H1 (cell line): ENCODE measurements at regions not wholly inside any gene's neighbourhood (a gene's known extent, or its start where the extent isn't known, plus 50 kb on each side); places are given as distances from the start of the nearest gene placed in this dataset.

Experiments used
- CTCF ChIA-PET: fragments of 300-600 bp; sonication (Branson Sonifier 250); formaldehyde crosslinking; loops from one replicate; lab custom pipeline; 2021; ENCODE audit not compliant: partially characterized antibody; lab: Charles Lee
- POLR2A ChIA-PET: fragments of 300-600 bp; sonication (Branson Sonifier 250); formaldehyde crosslinking; loops from one replicate; lab custom pipeline; 2021; ENCODE audit warnings: inconsistent platforms; ENCODE audit not compliant: partially characterized antibody; lab: Charles Lee
- DNase-seq, 2 experiments: peaks; one replicate each; pipeline versions ENCODE4 v3.0.0 to v3.0.0-alpha.2; 2010 to 2022; ENCODE audit warnings: low spot score in 2 of 2, low read depth in 1 of 2, mixed read lengths in 1 of 2
- FAIRE-seq: peaks from 2 replicates; lab custom pipeline; 2011; peaks lifted over from hg19 to GRCh38; lab: Jason Lieb, UNC
- H2AFZ ChIP-seq: 2 replicates; pipeline ENCODE4 v1.8.1; 2012; ENCODE audit warnings: low read length, inconsistent platforms
- H2AK5ac ChIP-seq: 2 replicates; pipeline ENCODE4 v1.6.1; 2013; ENCODE audit warnings: low read depth, low read length
- H2BK120ac ChIP-seq: replicated peaks from 2 replicates; pipeline ENCODE3; 2013; ENCODE audit warnings: low read depth, low read length, inconsistent platforms
- H2BK12ac ChIP-seq: 2 replicates; pipeline ENCODE4 v1.6.1; 2013; ENCODE audit warnings: low read depth, low read length
- H2BK15ac ChIP-seq: 2 replicates; pipeline ENCODE4 v1.6.1; 2013; ENCODE audit warnings: low read length
- H2BK20ac ChIP-seq: 2 replicates; pipeline ENCODE4 v1.6.1; 2013; ENCODE audit warnings: low read length
- H2BK5ac ChIP-seq: 2 replicates; pipeline ENCODE4 v1.6.1; 2013; ENCODE audit warnings: low read depth, low read length
- H3K14ac ChIP-seq: 2 replicates; pipeline ENCODE4 v1.6.1; 2013; ENCODE audit warnings: inconsistent platforms; ENCODE audit not compliant: insufficient read length
- H3K18ac ChIP-seq: 2 replicates; pipeline ENCODE4 v1.6.1; 2013; ENCODE audit warnings: low read length; ENCODE audit errors: extremely low read depth
- H3K23ac ChIP-seq: 2 replicates; pipeline ENCODE4 v1.6.1; 2013; ENCODE audit warnings: inconsistent platforms; ENCODE audit not compliant: insufficient read length
- H3K23me2 ChIP-seq: 2 replicates; pipeline ENCODE4 v1.6.1; 2013; ENCODE audit warnings: low read depth, low read length
- H3K27ac ChIP-seq: 2 replicates; pipeline ENCODE4 v1.6.1; 2011; ENCODE audit warnings: low read depth, low read length, inconsistent platforms
- H3K27me3 ChIP-seq, 4 experiments: replicated peaks in 1 of 4; 1 replicate in 1 of 4; 2 replicates in 3 of 4; pipeline versions ENCODE4 v1.6.1 to v1.8.1; 2011 to 2013; ENCODE audit warnings: low read length in 3 of 4, mild to moderate bottlenecking in 3 of 4, inconsistent platforms in 2 of 4, mixed read lengths in 2 of 4, moderate library complexity in 1 of 4; ENCODE audit not compliant: control insufficient read depth in 3 of 4, insufficient read depth in 3 of 4; ENCODE audit errors: extremely low read depth in 1 of 4
- H3K36me3 ChIP-seq, 4 experiments: 2 replicates each; pipeline versions ENCODE4 v1.6.1 to v1.8.1; 2011 to 2013; ENCODE audit warnings: mild to moderate bottlenecking in 4 of 4, low read length in 3 of 4, moderate library complexity in 2 of 4, control low read depth in 1 of 4, inconsistent platforms in 1 of 4; ENCODE audit not compliant: insufficient read depth in 4 of 4, control insufficient read depth in 2 of 4
- H3K4ac ChIP-seq: replicated peaks from 2 replicates; pipeline ENCODE3; 2013; ENCODE audit warnings: low read length, low read depth, mixed read lengths, inconsistent platforms; ENCODE audit not compliant: insufficient read length
- H3K4me1 ChIP-seq, 4 experiments: replicated peaks in 1 of 4; 1 replicate in 1 of 4; 2 replicates in 3 of 4; pipeline versions ENCODE4 v1.6.1 to v1.8.1; 2011 to 2013; ENCODE audit warnings: low read length in 3 of 4, inconsistent platforms in 2 of 4, mixed read lengths in 1 of 4; ENCODE audit not compliant: insufficient read depth in 4 of 4, control insufficient read depth in 3 of 4
- H3K4me2 ChIP-seq, 2 experiments: 2 replicates each; pipeline versions ENCODE4 v1.6.1 to v1.8.1; 2011 to 2013; ENCODE audit warnings: low read depth in 2 of 2, low read length in 2 of 2, control low read depth in 1 of 2, inconsistent platforms in 1 of 2, mild to moderate bottlenecking in 1 of 2; ENCODE audit not compliant: insufficient read depth in 1 of 2
- H3K4me3 ChIP-seq, 4 experiments: fragments of 200-600, 300-600 bp in 1 of 4; sonication (generic), shearing (Covaris generic), sonication (Bioruptor Twin) in 1 of 4; 2 replicates each; pipeline versions ENCODE4 v1.5.1 to v1.8.1; 2011 to 2016; ENCODE audit warnings: low read length in 4 of 4, low read depth in 3 of 4, control low read depth in 2 of 4, inconsistent platforms in 2 of 4, mild to moderate bottlenecking in 2 of 4, mixed read lengths in 1 of 4, moderate library complexity in 1 of 4; ENCODE audit not compliant: insufficient read depth in 2 of 4; ENCODE audit errors: extremely low read depth in 1 of 4
- H3K56ac ChIP-seq: replicated peaks from 2 replicates; pipeline ENCODE3; 2013; ENCODE audit warnings: low read depth, mild to moderate bottlenecking, mixed read lengths, low read length, inconsistent platforms; ENCODE audit not compliant: insufficient read length
- H3K79me1 ChIP-seq: 2 replicates; pipeline ENCODE4 v1.6.1; 2013; ENCODE audit warnings: low read depth, low read length, control low read depth
- H3K79me2 ChIP-seq, 2 experiments: 2 replicates each; pipeline versions ENCODE4 v1.6.1 to v1.8.1; 2012 to 2013; ENCODE audit warnings: low read length in 2 of 2, mild to moderate bottlenecking in 2 of 2, inconsistent platforms in 1 of 2; ENCODE audit not compliant: insufficient read depth in 2 of 2, control insufficient read depth in 1 of 2
- H3K9ac ChIP-seq, 4 experiments: replicated peaks in 1 of 4; 1 replicate in 1 of 4; 2 replicates in 3 of 4; pipeline versions ENCODE4 v1.6.1 to v1.8.1; 2011 to 2013; ENCODE audit warnings: low read depth in 3 of 4, low read length in 3 of 4, control low read depth in 2 of 4, mild to moderate bottlenecking in 2 of 4, moderate library complexity in 2 of 4, inconsistent platforms in 1 of 4; ENCODE audit errors: extremely low read depth in 1 of 4
- H3K9me3 ChIP-seq, 2 experiments: 2 replicates each; pipeline versions ENCODE4 v1.6.1 to v1.8.1; 2012 to 2013; ENCODE audit warnings: mild to moderate bottlenecking in 2 of 2, moderate library complexity in 2 of 2, control low read depth in 1 of 2, inconsistent platforms in 1 of 2, low read depth in 1 of 2, low read length in 1 of 2, mixed read lengths in 1 of 2; ENCODE audit not compliant: insufficient read depth in 2 of 2
- H4K20me1 ChIP-seq, 2 experiments: replicated peaks in 1 of 2; 2 replicates each; pipeline versions ENCODE3 to v1.8.1; 2011 to 2013; ENCODE audit warnings: inconsistent platforms in 2 of 2, low read length in 2 of 2, mild to moderate bottlenecking in 1 of 2; ENCODE audit not compliant: insufficient read depth in 2 of 2, control insufficient read depth in 1 of 2
- H4K5ac ChIP-seq: 2 replicates; pipeline ENCODE4 v1.6.1; 2013; ENCODE audit warnings: low read length, low read depth, mixed read lengths, inconsistent platforms; ENCODE audit not compliant: insufficient read length
- H4K8ac ChIP-seq: 2 replicates; pipeline ENCODE4 v1.8.0; 2013; ENCODE audit warnings: mild to moderate bottlenecking, moderate library complexity, low read length, inconsistent platforms; ENCODE audit not compliant: insufficient read depth; ENCODE audit errors: extremely low read depth
- H4K91ac ChIP-seq: replicated peaks from 2 replicates; pipeline ENCODE3; 2013; ENCODE audit warnings: low read length, mixed read lengths, inconsistent platforms; ENCODE audit not compliant: insufficient read length
- WGBS, 2 experiments: shearing (Covaris generic) in 1 of 2; methylation state at CpG; one replicate each; pipeline versions ENCODE4 v1.1.6 to v1.1.7; 2013 to 2015; ENCODE audit warnings: low lambda C conversion rate in 2 of 2, mixed read lengths in 2 of 2, inconsistent platforms in 1 of 2, low coverage in 1 of 2, missing lambda C conversion rate in 1 of 2; ENCODE audit not compliant: insufficient replicate concordance in 2 of 2, insufficient coverage in 1 of 2, insufficient read length in 1 of 2; ENCODE audit errors: extremely low coverage in 1 of 2, missing lambda C conversion rate in 1 of 2; 5-methylcytosine and 5-hydroxymethylcytosine counted together

DNA sequence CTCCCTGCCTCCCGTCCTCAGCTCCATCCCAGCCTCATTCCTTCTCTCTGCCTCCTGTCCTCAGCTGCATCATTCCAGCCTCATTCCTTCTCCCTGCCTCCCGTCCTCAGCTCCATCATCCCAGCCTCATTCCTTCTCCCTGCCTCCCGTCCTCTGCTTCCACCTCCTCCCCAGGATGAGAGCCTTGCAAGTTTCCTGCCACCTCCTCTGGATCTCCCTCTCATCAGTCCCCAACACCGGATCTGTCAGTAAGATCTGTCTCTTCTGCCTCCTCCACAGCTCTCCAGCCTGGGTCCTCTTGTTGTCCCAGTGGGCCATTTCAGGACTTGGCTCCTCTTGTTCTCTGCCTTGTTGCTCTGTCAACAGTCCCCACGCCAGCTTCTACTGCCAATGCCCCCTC is 130.9 kb downstream of the NDUFA10 start:
- DNase-seq (no peak), FAIRE-seq (no peak)
- H4K8ac ChIP-seq = no peak overlapping the region
- H2BK120ac ChIP-seq = no peak overlapping the region
- H3K56ac ChIP-seq = no peak overlapping the region
- H3K23ac ChIP-seq = no peak overlapping the region
- no peak overlapping the region for H3K9ac ChIP-seq
- H2BK5ac ChIP-seq = no peak overlapping the region
- H2BK15ac ChIP-seq = no peak overlapping the region
- no peaks in the 10 kb centered on the region for H3K36me3 ChIP-seq
- no peaks in the 10 kb centered on the region; the same call in 1 of the 2 replicates for H3K23me2 ChIP-seq
- no peaks in the 10 kb centered on the region for H3K9me3 ChIP-seq
- no peaks in the 10 kb centered on the region for H3K79me2 ChIP-seq
- H4K5ac ChIP-seq = no peak overlapping the region
- no peak overlapping the region; the same call in 1 of the 2 replicates for H2AK5ac ChIP-seq
- H3K27ac ChIP-seq = no peak overlapping the region
- no peak overlapping the region for H3K14ac ChIP-seq
- peaks cover 0 to 6% (median 3%) of the 10 kb centered on the region in 4 experiments; a peak in 6 of 7 replicates for H3K4me1 ChIP-seq
- no peak overlapping the region for H2AFZ ChIP-seq
- H3K4me2 ChIP-seq = no peak overlapping the region
- H4K20me1 ChIP-seq = no peaks in the 10 kb centered on the region
- H2BK12ac ChIP-seq = no peak overlapping the region
- H3K79me1 ChIP-seq = no peaks in the 10 kb centered on the region
- H3K4ac ChIP-seq = no peak overlapping the region
- no peak overlapping the region for H4K91ac ChIP-seq
- H3K4me3 ChIP-seq = no peak overlapping the region
- ChIA-PET POLR2A (no interaction called here), CTCF (interaction anchor here (0.5 kb wide), 1 partner anchor 34 kb away, joined by 3 read pairs; no protein-coding TSS in a partner anchor)
- no peak overlapping the region for H2BK20ac ChIP-seq
- H3K27me3 ChIP-seq = no peaks in the 10 kb centered on the region
- WGBS, 2 experiments = 82% methylated on average over 5 of the region's 5 CpGs; no CpG with 5 or more reads in 1 of the 2 experiments
- H3K18ac ChIP-seq = no peak overlapping the region
